GM12878 (cell line): ENCODE measurements at regions not wholly inside any gene's neighbourhood (a gene's known extent, or its start where the extent isn't known, plus 50 kb on each side); places are given as distances from the start of the nearest gene placed in this dataset.

ENCODE experiments used
- ATAC-seq: fragments of 200-7000 bp; cut with Tn5 transposase; 3 replicates; pipeline ENCODE4 v1.9.1; 2020; ENCODE audit warnings: mild to moderate bottlenecking, moderate library complexity
- BruUV-seq: library from RNA; stranded (reverse); fragments of 400-500 nt; replicated peaks from 2 replicates; lab custom pipeline; 2021; lab: Mats Ljungman, UMichigan
- CTCF ChIA-PET: fragments of 300-600 bp; sonication (Branson Sonifier 250); formaldehyde crosslinking; extraction: SDS; loops from one replicate; lab custom pipeline; 2021; ENCODE audit warnings: inconsistent platforms; lab: Yijun Ruan, JAX
- POLR2A ChIA-PET: fragments of 350-600 bp; formaldehyde crosslinking; extraction: SDS; loops from one replicate; lab custom pipeline; 2021; ENCODE audit warnings: inconsistent platforms; lab: Charles Lee
- RAD21 ChIA-PET: fragments of 300-600 bp; sonication (Branson Sonifier 250); formaldehyde crosslinking; loops from one replicate; lab custom pipeline; 2023; ENCODE audit warnings: antibody characterized with exemption; ENCODE audit not compliant: unreplicated experiment; lab: Charles Lee
- SMC1A ChIA-PET: fragments of 300-600 bp; sonication (Branson Sonifier 250); formaldehyde crosslinking; loops from one replicate; lab custom pipeline; 2023; ENCODE audit not compliant: unreplicated experiment, uncharacterized antibody; lab: Charles Lee
- DNase-seq: peaks from one replicate; pipeline ENCODE4 v3.0.0-alpha.2; 2011; ENCODE audit warnings: low read depth, low spot score
- FAIRE-seq: peaks from 3 replicates; lab custom pipeline; 2011; peaks lifted over from hg19 to GRCh38; lab: Jason Lieb, UNC
- H2AFZ ChIP-seq: 2 replicates; pipeline ENCODE4 v1.6.0; 2011; ENCODE audit warnings: low read depth, low read length, control low read depth; ENCODE audit not compliant: control insufficient read depth
- H3K27ac ChIP-seq: 2 replicates; pipeline ENCODE4 v1.5.1; 2011; ENCODE audit warnings: control low read depth; ENCODE audit not compliant: control insufficient read depth, insufficient read depth
- H3K27me3 ChIP-seq, 2 experiments: replicated peaks in 1 of 2; 2 replicates each; pipeline versions ENCODE4 v1.6.0 to v1.6.1; 2011; ENCODE audit warnings: low read length in 1 of 2; ENCODE audit not compliant: control insufficient read depth in 2 of 2, insufficient read depth in 2 of 2
- H3K36me3 ChIP-seq, 2 experiments: 2 replicates each; pipeline ENCODE4 v1.5.1; 2011; ENCODE audit warnings: low read length in 1 of 2; ENCODE audit not compliant: control insufficient read depth in 2 of 2, insufficient read depth in 2 of 2
- H3K4me1 ChIP-seq: 2 replicates; pipeline ENCODE4 v1.6.1; 2011; ENCODE audit warnings: mild to moderate bottlenecking, low read length, moderate library complexity, mixed read lengths; ENCODE audit not compliant: control insufficient read depth, insufficient read depth
- H3K4me2 ChIP-seq: 2 replicates; pipeline ENCODE4 v1.6.0; 2011; ENCODE audit warnings: control low read depth; ENCODE audit not compliant: control insufficient read depth, insufficient read depth
- H3K4me3 ChIP-seq: fragments of 200-600 bp; sonication (generic); 2 replicates; pipeline ENCODE4 v1.5.1; 2016
- H3K79me2 ChIP-seq: 2 replicates; pipeline ENCODE4 v1.6.0; 2011; ENCODE audit warnings: low read length; ENCODE audit not compliant: control insufficient read depth, insufficient read depth
- H3K9ac ChIP-seq: 2 replicates; pipeline ENCODE4 v1.8.0; 2011; ENCODE audit warnings: low read length, control low read depth, mixed read lengths; ENCODE audit not compliant: control insufficient read depth, insufficient read depth
- H3K9me3 ChIP-seq: replicated peaks from 3 replicates; pipeline ENCODE4 v1.5.1; 2011; ENCODE audit warnings: mild to moderate bottlenecking, low read length; ENCODE audit not compliant: control insufficient read depth, insufficient read depth
- H4K20me1 ChIP-seq: 2 replicates; pipeline ENCODE4 v1.6.0; 2011; ENCODE audit not compliant: control insufficient read depth, insufficient read depth
- BHLHE40 ChIP-seq, 2 experiments: fragments of 450-650 bp in 1 of 2; IDR thresholded peaks; 2 replicates each; pipeline ENCODE4 v1.6.1; 2011 to 2017; ENCODE audit warnings: low read depth in 2 of 2, borderline replicate concordance in 1 of 2, improper control_type of control experiment in 1 of 2, low read length in 1 of 2, mild to moderate bottlenecking in 1 of 2
- CHD2 ChIP-seq: IDR thresholded peaks from 2 replicates; pipeline ENCODE4 v1.6.1; 2011; ENCODE audit warnings: low read depth, low read length, improper control_type of control experiment, borderline replicate concordance
- GATAD2B ChIP-seq: fragments of 450-650 bp; conservative IDR thresholded peaks from 2 replicates; pipeline ENCODE4 v1.6.1; 2017; ENCODE audit warnings: low read depth, mild to moderate bottlenecking, moderate library complexity
- HDAC6 ChIP-seq: fragments of 200-600 bp; sonication (generic); IDR thresholded peaks from one replicate; pipeline ENCODE4 v1.8.0; 2017; ENCODE audit warnings: antibody characterized with exemption; ENCODE audit not compliant: unreplicated experiment
- IKZF1 ChIP-seq: fragments of 450-650 bp; conservative IDR thresholded peaks from 2 replicates; pipeline ENCODE4 v1.6.1; 2017; ENCODE audit warnings: antibody characterized with exemption, mild to moderate bottlenecking
- IRF4 ChIP-seq: IDR thresholded peaks from 2 replicates; pipeline ENCODE4 v1.6.1; 2011; ENCODE audit warnings: low read depth, low read length
- MEF2B ChIP-seq: fragments of 450-650 bp; IDR thresholded peaks from 2 replicates; pipeline ENCODE4 v1.6.1; 2018; ENCODE audit warnings: mild to moderate bottlenecking, moderate library complexity; ENCODE audit not compliant: partially characterized antibody, poor library complexity, severe bottlenecking
- MYB ChIP-seq: fragments of 150-350 bp; IDR thresholded peaks from 2 replicates; pipeline ENCODE4 v1.6.1; 2014; ENCODE audit warnings: mild to moderate bottlenecking, low read depth, low read length, borderline replicate concordance
- POLR2A ChIP-seq: IDR thresholded peaks from 2 replicates; pipeline ENCODE4 v1.6.1; 2011; ENCODE audit warnings: low read depth, mild to moderate bottlenecking, low read length
- POLR2AphosphoS2 ChIP-seq: IDR thresholded peaks from 2 replicates; pipeline ENCODE4 v1.6.1; 2011; ENCODE audit warnings: low read depth, mild to moderate bottlenecking, low read length, improper control_type of control experiment, moderate library complexity
- SIX5 ChIP-seq: IDR thresholded peaks from 2 replicates; pipeline ENCODE4 v1.6.1; 2011; ENCODE audit warnings: mild to moderate bottlenecking, low read depth, low read length, moderate library complexity; ENCODE audit not compliant: severe bottlenecking
- SP1 ChIP-seq: IDR thresholded peaks from one replicate; pipeline ENCODE4 v1.6.1; 2011; ENCODE audit warnings: low read depth, low read length
- WGBS: methylation state at CpG from one replicate; pipeline ENCODE4 v1.1.6; 2016; ENCODE audit warnings: low lambda C conversion rate; ENCODE audit not compliant: insufficient replicate concordance, insufficient coverage; ENCODE audit errors: missing lambda C conversion rate; 5-methylcytosine and 5-hydroxymethylcytosine counted together
- in situ Hi-C: fragments of 300-500 bp; cut with MboI; formaldehyde crosslinking; loops from 9 replicates; pipeline ENCODE4 v1.14.3; 2018; ENCODE audit warnings: mixed read lengths
- intact Hi-C: fragments of 100-400 bp; cut with micrococcal nuclease; formaldehyde crosslinking; loops from one replicate; pipeline ENCODE4 v1.14.2; 2022; ENCODE audit not compliant: unreplicated experiment
- TF ChIP-seq, protein P1 (sequence below): fragments of 450-650 bp; IDR thresholded peaks from 2 replicates; pipeline ENCODE4 v1.6.1; 2018; ENCODE audit warnings: mild to moderate bottlenecking, low read depth, moderate library complexity; ENCODE audit not compliant: partially characterized antibody
- TF ChIP-seq, protein P2 (sequence below): IDR thresholded peaks from 2 replicates; pipeline ENCODE4 v1.6.1; 2011; ENCODE audit warnings: borderline replicate concordance, low read depth, mild to moderate bottlenecking, moderate library complexity, low read length; ENCODE audit not compliant: insufficient read depth, poor library complexity, severe bottlenecking
- TF ChIP-seq, protein P3 (sequence below): fragments of 450-650 bp; IDR thresholded peaks from 2 replicates; pipeline ENCODE4 v1.6.1; 2017; ENCODE audit warnings: mild to moderate bottlenecking, low read depth, inconsistent platforms; ENCODE audit not compliant: poor library complexity, severe bottlenecking

- in situ Hi-C loops (no loop called here), intact Hi-C loops (no loop called here)
- Histone ChIP-seq H3K4me2 (no peak overlapping the region), H3K79me2 (no peaks in the 10 kb centered on the region), H3K27me3 (no peaks in the 10 kb centered on the region), H2AFZ (no peak overlapping the region), H3K9ac (no peak overlapping the region), H3K9me3 (no peaks in the 10 kb centered on the region), H3K36me3 (no peaks in the 10 kb centered on the region), H4K20me1 (no peaks in the 10 kb centered on the region), H3K4me3 (no peak overlapping the region), H3K27ac (no peak overlapping the region), H3K4me1 (no peaks in the 10 kb centered on the region)
- ChIA-PET SMC1A (interaction anchor here (0.6 to 0.8 kb wide), 2 partner anchors 8 to 446 kb away, joined by 3 to 4 read pairs; no protein-coding TSS in a partner anchor), RAD21 (no interaction called here), CTCF (no interaction called here), POLR2A (interaction anchor here (0.7 kb wide), 1 partner anchor 609 kb away, joined by 4 read pairs; no protein-coding TSS in a partner anchor)
- no peak for DNase-seq
- WGBS, result 17% methylated on average over 7 of the region's 7 CpGs
- FAIRE-seq, result no peak
- ATAC-seq, result no peak
- no peak for TF ChIP-seq MYB
- no peak for TF ChIP-seq IRF4
- TF ChIP-seq, protein P1, sequence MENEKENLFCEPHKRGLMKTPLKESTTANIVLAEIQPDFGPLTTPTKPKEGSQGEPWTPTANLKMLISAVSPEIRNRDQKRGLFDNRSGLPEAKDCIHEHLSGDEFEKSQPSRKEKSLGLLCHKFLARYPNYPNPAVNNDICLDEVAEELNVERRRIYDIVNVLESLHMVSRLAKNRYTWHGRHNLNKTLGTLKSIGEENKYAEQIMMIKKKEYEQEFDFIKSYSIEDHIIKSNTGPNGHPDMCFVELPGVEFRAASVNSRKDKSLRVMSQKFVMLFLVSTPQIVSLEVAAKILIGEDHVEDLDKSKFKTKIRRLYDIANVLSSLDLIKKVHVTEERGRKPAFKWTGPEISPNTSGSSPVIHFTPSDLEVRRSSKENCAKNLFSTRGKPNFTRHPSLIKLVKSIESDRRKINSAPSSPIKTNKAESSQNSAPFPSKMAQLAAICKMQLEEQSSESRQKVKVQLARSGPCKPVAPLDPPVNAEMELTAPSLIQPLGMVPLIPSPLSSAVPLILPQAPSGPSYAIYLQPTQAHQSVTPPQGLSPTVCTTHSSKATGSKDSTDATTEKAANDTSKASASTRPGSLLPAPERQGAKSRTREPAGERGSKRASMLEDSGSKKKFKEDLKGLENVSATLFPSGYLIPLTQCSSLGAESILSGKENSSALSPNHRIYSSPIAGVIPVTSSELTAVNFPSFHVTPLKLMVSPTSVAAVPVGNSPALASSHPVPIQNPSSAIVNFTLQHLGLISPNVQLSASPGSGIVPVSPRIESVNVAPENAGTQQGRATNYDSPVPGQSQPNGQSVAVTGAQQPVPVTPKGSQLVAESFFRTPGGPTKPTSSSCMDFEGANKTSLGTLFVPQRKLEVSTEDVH, result no peak
- TF ChIP-seq POLR2A, result no peak
- TF ChIP-seq POLR2AphosphoS2, result no peak
- TF ChIP-seq HDAC6, result no peak
- TF ChIP-seq SIX5, result no peak
- TF ChIP-seq, protein P2, sequence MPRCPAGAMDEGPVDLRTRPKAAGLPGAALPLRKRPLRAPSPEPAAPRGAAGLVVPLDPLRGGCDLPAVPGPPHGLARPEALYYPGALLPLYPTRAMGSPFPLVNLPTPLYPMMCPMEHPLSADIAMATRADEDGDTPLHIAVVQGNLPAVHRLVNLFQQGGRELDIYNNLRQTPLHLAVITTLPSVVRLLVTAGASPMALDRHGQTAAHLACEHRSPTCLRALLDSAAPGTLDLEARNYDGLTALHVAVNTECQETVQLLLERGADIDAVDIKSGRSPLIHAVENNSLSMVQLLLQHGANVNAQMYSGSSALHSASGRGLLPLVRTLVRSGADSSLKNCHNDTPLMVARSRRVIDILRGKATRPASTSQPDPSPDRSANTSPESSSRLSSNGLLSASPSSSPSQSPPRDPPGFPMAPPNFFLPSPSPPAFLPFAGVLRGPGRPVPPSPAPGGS, result no peak
- no peak for TF ChIP-seq GATAD2B
- TF ChIP-seq BHLHE40 (IDR thresholded peaks at IDR 0.05; ENCODE audit: borderline replicate concordance in 1 of 2, low read depth in 2 of 2, low read length in 1 of 2), result no peak
- TF ChIP-seq SP1, result no peak
- TF ChIP-seq CHD2, result no peak
- no peak for TF ChIP-seq MEF2B
- TF ChIP-seq, protein P3, sequence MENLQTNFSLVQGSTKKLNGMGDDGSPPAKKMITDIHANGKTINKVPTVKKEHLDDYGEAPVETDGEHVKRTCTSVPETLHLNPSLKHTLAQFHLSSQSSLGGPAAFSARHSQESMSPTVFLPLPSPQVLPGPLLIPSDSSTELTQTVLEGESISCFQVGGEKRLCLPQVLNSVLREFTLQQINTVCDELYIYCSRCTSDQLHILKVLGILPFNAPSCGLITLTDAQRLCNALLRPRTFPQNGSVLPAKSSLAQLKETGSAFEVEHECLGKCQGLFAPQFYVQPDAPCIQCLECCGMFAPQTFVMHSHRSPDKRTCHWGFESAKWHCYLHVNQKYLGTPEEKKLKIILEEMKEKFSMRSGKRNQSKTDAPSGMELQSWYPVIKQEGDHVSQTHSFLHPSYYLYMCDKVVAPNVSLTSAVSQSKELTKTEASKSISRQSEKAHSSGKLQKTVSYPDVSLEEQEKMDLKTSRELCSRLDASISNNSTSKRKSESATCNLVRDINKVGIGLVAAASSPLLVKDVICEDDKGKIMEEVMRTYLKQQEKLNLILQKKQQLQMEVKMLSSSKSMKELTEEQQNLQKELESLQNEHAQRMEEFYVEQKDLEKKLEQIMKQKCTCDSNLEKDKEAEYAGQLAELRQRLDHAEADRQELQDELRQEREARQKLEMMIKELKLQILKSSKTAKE, result no peak
- no peak for TF ChIP-seq IKZF1
- TF ChIP-seq, all 136 proteins: peak for 0
- BruUV-seq, result no TSS peak
Measured at GRCh38 chr16:9511389-9511788, 419.9 kb downstream of the HAPSTR1 start.
